ENCODE measurements at regions not wholly inside any gene's neighbourhood (a gene's known extent, or its start where the extent isn't known, plus 50 kb on each side); places are given as distances from the start of the nearest gene placed in this dataset.

DNA sequence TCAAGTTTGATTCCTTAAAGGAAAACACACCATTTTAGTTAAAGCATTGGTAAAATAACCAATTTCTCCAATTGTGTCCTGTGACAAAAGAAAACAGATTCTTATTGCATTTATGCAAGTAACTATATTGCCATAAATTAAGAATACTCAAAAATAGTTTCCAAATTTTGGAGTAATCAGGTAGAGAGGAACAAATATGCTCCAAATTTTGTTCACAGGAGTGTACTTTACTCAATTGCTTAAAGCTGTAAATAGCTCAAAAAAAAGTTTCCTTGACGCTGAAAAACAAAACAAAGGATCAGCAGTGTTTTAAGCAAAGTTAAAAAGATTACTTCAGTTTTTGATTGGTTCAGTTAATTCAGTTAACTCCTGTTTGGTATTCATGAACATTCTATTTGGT, 52.2 kb upstream of the INHBA start:
- TF ChIP-seq, protein P1, sequence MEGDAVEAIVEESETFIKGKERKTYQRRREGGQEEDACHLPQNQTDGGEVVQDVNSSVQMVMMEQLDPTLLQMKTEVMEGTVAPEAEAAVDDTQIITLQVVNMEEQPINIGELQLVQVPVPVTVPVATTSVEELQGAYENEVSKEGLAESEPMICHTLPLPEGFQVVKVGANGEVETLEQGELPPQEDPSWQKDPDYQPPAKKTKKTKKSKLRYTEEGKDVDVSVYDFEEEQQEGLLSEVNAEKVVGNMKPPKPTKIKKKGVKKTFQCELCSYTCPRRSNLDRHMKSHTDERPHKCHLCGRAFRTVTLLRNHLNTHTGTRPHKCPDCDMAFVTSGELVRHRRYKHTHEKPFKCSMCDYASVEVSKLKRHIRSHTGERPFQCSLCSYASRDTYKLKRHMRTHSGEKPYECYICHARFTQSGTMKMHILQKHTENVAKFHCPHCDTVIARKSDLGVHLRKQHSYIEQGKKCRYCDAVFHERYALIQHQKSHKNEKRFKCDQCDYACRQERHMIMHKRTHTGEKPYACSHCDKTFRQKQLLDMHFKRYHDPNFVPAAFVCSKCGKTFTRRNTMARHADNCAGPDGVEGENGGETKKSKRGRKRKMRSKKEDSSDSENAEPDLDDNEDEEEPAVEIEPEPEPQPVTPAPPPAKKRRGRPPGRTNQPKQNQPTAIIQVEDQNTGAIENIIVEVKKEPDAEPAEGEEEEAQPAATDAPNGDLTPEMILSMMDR (conservative IDR thresholded peaks at IDR 0.05; ENCODE audit: low read depth, low read length), result no peak
- TF ChIP-seq EZH2phosphoT487 (IDR thresholded peaks at IDR 0.05; ENCODE audit: borderline replicate concordance, low read length) (no peak), EZH2 (IDR thresholded peaks at IDR 0.05; ENCODE audit: low read length, unreplicated experiment) (no peak)
